Adrenal gland (tissue), 9 donors: ENCODE measurements at regions not wholly inside any gene's neighbourhood (a gene's known extent, or its start where the extent isn't known, plus 50 kb on each side); places are given as distances from the start of the nearest gene placed in this dataset.

Experiments used
- DNase-seq, 7 donors: peaks; one replicate each; pipeline ENCODE4 v3.0.0-alpha.2; 2019 to 2020
- H3K27ac ChIP-seq, 5 donors: fragments of 200-600 bp; sonication (generic) in 4 of 5; 1 replicate in 3 of 5; 2 replicates in 2 of 5; pipeline versions ENCODE4 v1.5.1 to v1.8.0; 2016 to 2020; ENCODE audit warnings: mild to moderate bottlenecking in 1 of 5
- H3K27me3 ChIP-seq: fragments of 200-600 bp; 2 replicates; pipeline ENCODE4 v1.8.0; 2021
- H3K36me3 ChIP-seq, 2 donors: fragments of 200-600 bp; replicated peaks in 1 of 2; 1 replicate in 1 of 2; 2 replicates in 1 of 2; pipeline versions ENCODE4 v1.5.1 to v1.8.0; 2018 to 2022
- H3K4me1 ChIP-seq, 2 donors: fragments of 200-600 bp; replicated peaks in 1 of 2; 1 replicate in 1 of 2; 2 replicates in 1 of 2; pipeline versions ENCODE4 v1.5.1 to v1.8.0; 2018 to 2021
- H3K4me3 ChIP-seq, 4 donors: fragments of 200-600 bp; sonication (generic) in 3 of 4; one replicate each; pipeline ENCODE4 v1.5.1; 2016 to 2018
- H3K9me3 ChIP-seq, 3 donors: fragments of 200-600 bp; sonication (generic) in 1 of 3; replicated peaks in 1 of 3; 1 replicate in 2 of 3; 2 replicates in 1 of 3; pipeline versions ENCODE4 v1.5.1 to v1.8.0; 2016 to 2021
- POLR2A ChIP-seq, 2 donors: fragments of 450-650 bp; IDR thresholded peaks; one replicate each; pipeline ENCODE4 v1.6.1; 2017; ENCODE audit warnings: antibody characterized with exemption in 2 of 2, mild to moderate bottlenecking in 2 of 2, moderate library complexity in 1 of 2
- WGBS, 4 donors: extraction: QIAGEN DNeasy Blood & Tissue Kit in 2 of 4; methylation state at CpG; one replicate each; pipeline versions ENCODE4 v1.1.5 to v1.1.7; 2013 to 2017; 5-methylcytosine and 5-hydroxymethylcytosine counted together
- intact Hi-C, 2 donors: fragments of 100-400 bp; cut with DNase I; formaldehyde crosslinking; loops; one replicate each; pipeline versions ENCODE4 v1.14.1 to v1.15.0; 2022 to 2023
- TF ChIP-seq, protein P1 (sequence below), 6 experiments: fragments of 450-650 bp in 4 of 6; fragments of 200-600 bp in 2 of 6; sonication (generic) in 1 of 6; IDR thresholded peaks; 1 replicate in 5 of 6; 2 replicates in 1 of 6; pipeline versions ENCODE4 v1.5.1 to v1.8.0; 2016 to 2021; ENCODE audit warnings: antibody characterized with exemption in 6 of 6, mild to moderate bottlenecking in 2 of 6, moderate library complexity in 1 of 6
- donor health status: healthy with polysubstance abuse.
- donor health status: Bipolar disorder and iron deficiency.
- donor health status: DM: yes; HTN: yes; CAD: no.
- donor health status: DM: no; HTN: no; CAD: no.
- donor health status: DM: no; HTN: no; CAD: no.

GRCh38 chr5:74502479-74502950 lies 138.0 kb downstream of the ENC1 start:
- Histone ChIP-seq H3K27ac (no peak overlapping the region), H3K4me3 (no peak overlapping the region), H3K36me3 (no peaks in the 10 kb centered on the region), H3K9me3 (no peaks in the 10 kb centered on the region), H3K4me1 (no peaks in the 10 kb centered on the region), H3K27me3 (no peaks in the 10 kb centered on the region)
- DNase-seq: no peak
- TF ChIP-seq POLR2A (IDR thresholded peaks at IDR 0.05): no peak
- TF ChIP-seq, protein P1, sequence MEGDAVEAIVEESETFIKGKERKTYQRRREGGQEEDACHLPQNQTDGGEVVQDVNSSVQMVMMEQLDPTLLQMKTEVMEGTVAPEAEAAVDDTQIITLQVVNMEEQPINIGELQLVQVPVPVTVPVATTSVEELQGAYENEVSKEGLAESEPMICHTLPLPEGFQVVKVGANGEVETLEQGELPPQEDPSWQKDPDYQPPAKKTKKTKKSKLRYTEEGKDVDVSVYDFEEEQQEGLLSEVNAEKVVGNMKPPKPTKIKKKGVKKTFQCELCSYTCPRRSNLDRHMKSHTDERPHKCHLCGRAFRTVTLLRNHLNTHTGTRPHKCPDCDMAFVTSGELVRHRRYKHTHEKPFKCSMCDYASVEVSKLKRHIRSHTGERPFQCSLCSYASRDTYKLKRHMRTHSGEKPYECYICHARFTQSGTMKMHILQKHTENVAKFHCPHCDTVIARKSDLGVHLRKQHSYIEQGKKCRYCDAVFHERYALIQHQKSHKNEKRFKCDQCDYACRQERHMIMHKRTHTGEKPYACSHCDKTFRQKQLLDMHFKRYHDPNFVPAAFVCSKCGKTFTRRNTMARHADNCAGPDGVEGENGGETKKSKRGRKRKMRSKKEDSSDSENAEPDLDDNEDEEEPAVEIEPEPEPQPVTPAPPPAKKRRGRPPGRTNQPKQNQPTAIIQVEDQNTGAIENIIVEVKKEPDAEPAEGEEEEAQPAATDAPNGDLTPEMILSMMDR (IDR thresholded peaks at IDR 0.05): no peak
- WGBS, 4 donors: 58 to 73% (median 61%) methylated on average over 3 of the region's 3 CpGs
- intact Hi-C loops: no loop called here

- intact Hi-C loops: no loop called here
- no peaks in the 10 kb centered on the region for H3K27me3 ChIP-seq
- no peaks in the 10 kb centered on the region for H3K9me3 ChIP-seq
- no peaks in the 10 kb centered on the region for H3K4me1 ChIP-seq
- H3K4me3 ChIP-seq: no peak overlapping the region
- H3K27ac ChIP-seq: no peak overlapping the region
- DNase-seq: no peak
- no peak for TF ChIP-seq POLR2A (IDR thresholded peaks at IDR 0.05)
- TF ChIP-seq, protein P1 (IDR thresholded peaks at IDR 0.05): no peak
- WGBS, 4 donors: 76 to 90% (median 88%) methylated on average over 4 to 5 of the region's 5 CpGs
- no peaks in the 10 kb centered on the region for H3K36me3 ChIP-seq
Measured at GRCh38 chr5:74501674-74502478, 138.7 kb downstream of the ENC1 start.

- Histone ChIP-seq H3K9me3 (no peaks in the 10 kb centered on the region), H3K4me1 (no peaks in the 10 kb centered on the region), H3K27ac (no peak overlapping the region), H3K27me3 (no peaks in the 10 kb centered on the region), H3K36me3 (no peaks in the 10 kb centered on the region), H3K4me3 (no peak overlapping the region)
- WGBS, 4 donors: 72 to 77% (median 73%) methylated on average over 9 of the region's 9 CpGs
- DNase-seq: no peak
- TF ChIP-seq POLR2A (IDR thresholded peaks at IDR 0.05): no peak
- intact Hi-C loops: no loop called here
Measured at GRCh38 chr5:74500110-74500917, 140.2 kb downstream of the ENC1 start.

DNA sequence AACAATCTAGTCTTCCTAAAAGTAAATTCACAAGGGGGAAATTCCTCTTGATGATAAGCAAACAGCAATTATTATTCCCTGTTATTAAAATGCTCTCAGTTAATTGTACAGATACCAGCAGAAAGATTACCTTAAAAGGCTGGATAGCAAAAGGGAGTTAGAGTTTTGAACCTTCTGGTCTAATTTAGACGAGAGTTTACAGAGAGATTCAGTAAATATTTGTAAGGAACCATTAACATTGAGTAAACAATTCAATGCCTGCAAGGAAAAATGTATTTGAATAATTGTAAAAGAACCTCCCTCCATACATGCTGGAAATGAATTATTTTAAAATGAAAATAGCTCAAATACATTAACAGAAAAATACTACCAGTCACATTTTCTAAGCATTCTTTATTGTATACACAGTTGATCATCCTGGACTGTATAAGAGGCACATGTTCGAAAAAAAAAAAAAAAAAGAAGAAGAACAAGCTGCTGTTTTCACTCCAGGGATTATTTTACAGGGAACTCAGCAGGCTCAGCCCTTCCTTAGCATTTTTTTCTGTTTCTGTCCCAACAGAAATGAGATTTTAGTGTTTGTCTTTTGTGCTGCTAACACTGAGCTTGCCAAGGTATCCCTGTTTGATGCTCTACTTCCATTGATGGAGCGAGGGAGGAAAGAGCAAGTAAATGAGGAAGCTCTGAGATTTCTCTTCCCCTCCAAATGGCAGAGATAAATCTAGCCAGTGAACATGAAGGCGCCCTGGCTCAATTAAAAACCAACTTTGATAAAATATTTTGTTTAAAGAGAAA lies 141.1 kb downstream of the ENC1 start:
- Histone ChIP-seq H3K27ac (no peak overlapping the region), H3K4me1 (no peaks in the 10 kb centered on the region), H3K27me3 (no peaks in the 10 kb centered on the region), H3K4me3 (no peak overlapping the region), H3K9me3 (no peaks in the 10 kb centered on the region), H3K36me3 (no peaks in the 10 kb centered on the region)
- no peak for DNase-seq
- intact Hi-C loops: no loop called here
- TF ChIP-seq, protein P1 (IDR thresholded peaks at IDR 0.05): no peak
- TF ChIP-seq POLR2A (IDR thresholded peaks at IDR 0.05): no peak
- WGBS, 4 donors: 73 to 82% (median 79%) methylated on average over 4 of the region's 4 CpGs
